GM19328 (cell line): ENCODE measurements at regions not wholly inside any gene's neighbourhood (a gene's known extent, or its start where the extent isn't known, plus 50 kb on each side); places are given as distances from the start of the nearest gene placed in this dataset.
"Not testable (repeated sequence)": the region's sequence is repeated elsewhere in the genome, so short reads cannot be mapped to it uniquely, and the experiment has no call there.

Source experiments
- ATAC-seq: cut with Tn5 transposase; IDR thresholded peaks from one replicate; pipeline ENCODE4 v1.9.1; 2021; ENCODE audit warnings: mild to moderate bottlenecking, moderate library complexity; ENCODE audit not compliant: unreplicated experiment

GRCh38 chr7:17396692-17397091 is 98.2 kb downstream of the AHR start:
- no peak for ATAC-seq

GRCh38 chr7:17401791-17402627 is 103.6 kb downstream of the AHR start:
- ATAC-seq, result peak; percentile 55

- peak; percentile 64 for ATAC-seq
Observed at GRCh38 chr7:17402628-17403278, 104.3 kb downstream of the AHR start.

- no peak for ATAC-seq
Observed at GRCh38 chr7:17404006-17404405, 105.6 kb downstream of the AHR start.

GRCh38 chr7:17405786-17406185 is 107.3 kb downstream of the AHR start:
- no peak for ATAC-seq

- ATAC-seq, result no peak
Observed at GRCh38 chr7:17406738-17407137, 108.3 kb downstream of the AHR start.

- no peak for ATAC-seq
Observed at GRCh38 chr7:17407229-17407628, 108.8 kb downstream of the AHR start.

GRCh38 chr7:17408245-17408903 is 109.9 kb downstream of the AHR start:
- ATAC-seq, result no peak

- ATAC-seq, result no peak
Observed at GRCh38 chr7:17408904-17409290, 110.4 kb downstream of the AHR start.

GRCh38 chr7:17411922-17412321 is 113.5 kb downstream of the AHR start:
- ATAC-seq, result peak; percentile 60

- no peak for ATAC-seq
Observed at GRCh38 chr7:17412883-17413282, 114.4 kb downstream of the AHR start.

GRCh38 chr7:17415955-17416354 is 117.5 kb downstream of the AHR start:
- no peak for ATAC-seq

GRCh38 chr7:17420308-17421015 is 122.0 kb downstream of the AHR start:
- ATAC-seq, result not testable (repeated sequence)

- ATAC-seq, result no peak
Observed at GRCh38 chr7:17421941-17422340, 123.5 kb downstream of the AHR start.

GRCh38 chr7:17422966-17423365 is 124.5 kb downstream of the AHR start:
- ATAC-seq, result no peak

GRCh38 chr7:17427924-17428323 is 129.5 kb downstream of the AHR start:
- no peak for ATAC-seq

GRCh38 chr7:17429579-17429978 is 131.1 kb downstream of the AHR start:
- ATAC-seq, result no peak

- no peak for ATAC-seq
Observed at GRCh38 chr7:17432793-17433192, 134.3 kb downstream of the AHR start.

- ATAC-seq, result no peak
Observed at GRCh38 chr7:17434191-17434590, 135.7 kb downstream of the AHR start.

GRCh38 chr7:17434841-17435692 is 136.6 kb downstream of the AHR start:
- no peak for ATAC-seq
